H9 (cell line): ENCODE measurements at regions not wholly inside any gene's neighbourhood (a gene's known extent, or its start where the extent isn't known, plus 50 kb on each side); places are given as distances from the start of the nearest gene placed in this dataset.

ENCODE experiments used
- DNase-seq: peaks from one replicate; pipeline ENCODE4 v3.0.0-alpha.2; 2017
- H2AFZ ChIP-seq: one replicate; pipeline ENCODE4 v1.6.1; 2013; ENCODE audit warnings: mild to moderate bottlenecking, low read length, control low read depth, moderate library complexity
- H2AK5ac ChIP-seq: 2 replicates; pipeline ENCODE4 v1.6.1; 2013; ENCODE audit warnings: low read length, control low read depth, mixed read lengths; ENCODE audit not compliant: insufficient read length
- H2BK120ac ChIP-seq: one replicate; pipeline ENCODE4 v1.6.1; 2013; ENCODE audit warnings: low read depth, mild to moderate bottlenecking, low read length, control low read depth, inconsistent platforms; ENCODE audit not compliant: poor library complexity, severe bottlenecking
- H2BK12ac ChIP-seq: 2 replicates; pipeline ENCODE4 v1.6.1; 2013; ENCODE audit warnings: low read length, control low read depth, mixed read lengths, low read depth; ENCODE audit not compliant: insufficient read length
- H2BK15ac ChIP-seq: 2 replicates; pipeline ENCODE4 v1.6.1; 2013; ENCODE audit warnings: low read depth, low read length, control low read depth
- H2BK20ac ChIP-seq: one replicate; pipeline ENCODE4 v1.6.1; 2013; ENCODE audit warnings: low read depth, mild to moderate bottlenecking, low read length, control low read depth, inconsistent platforms; ENCODE audit not compliant: poor library complexity, severe bottlenecking
- H2BK5ac ChIP-seq: 2 replicates; pipeline ENCODE4 v1.6.1; 2013; ENCODE audit warnings: low read length, control low read depth, mixed read lengths; ENCODE audit not compliant: insufficient read length
- H3K14ac ChIP-seq: 2 replicates; pipeline ENCODE4 v1.6.1; 2013; ENCODE audit warnings: low read length, control low read depth; ENCODE audit not compliant: insufficient read depth
- H3K18ac ChIP-seq: 2 replicates; pipeline ENCODE4 v1.6.1; 2013; ENCODE audit warnings: low read depth, mild to moderate bottlenecking, mixed read lengths, low read length, control low read depth; ENCODE audit not compliant: insufficient read length
- H3K23ac ChIP-seq: 2 replicates; pipeline ENCODE4 v1.6.1; 2013; ENCODE audit warnings: low read length, control low read depth, mixed read lengths, low read depth; ENCODE audit not compliant: insufficient read length
- H3K23me2 ChIP-seq: 2 replicates; pipeline ENCODE4 v1.6.1; 2013; ENCODE audit warnings: low read depth, mild to moderate bottlenecking, mixed read lengths, low read length, control low read depth; ENCODE audit not compliant: insufficient read length, poor library complexity, severe bottlenecking
- H3K27ac ChIP-seq: 2 replicates; pipeline ENCODE4 v1.5.1; 2013; ENCODE audit warnings: low read length, control low read depth, mixed read lengths, low read depth; ENCODE audit not compliant: insufficient read length
- H3K27me3 ChIP-seq: 2 replicates; pipeline ENCODE4 v1.6.1; 2013; ENCODE audit warnings: low read length, control low read depth, inconsistent platforms; ENCODE audit not compliant: insufficient read depth
- H3K4ac ChIP-seq: 2 replicates; pipeline ENCODE4 v1.6.1; 2013; ENCODE audit warnings: low read depth, mild to moderate bottlenecking, control low read depth, inconsistent platforms, low read length, moderate library complexity
- H3K4me1 ChIP-seq: 2 replicates; pipeline ENCODE4 v1.6.1; 2013; ENCODE audit warnings: low read length, control low read depth, inconsistent platforms; ENCODE audit not compliant: insufficient read depth
- H3K4me2 ChIP-seq: 2 replicates; pipeline ENCODE4 v1.6.1; 2013; ENCODE audit warnings: low read length, control low read depth, mixed read lengths; ENCODE audit not compliant: insufficient read length, insufficient read depth
- H3K56ac ChIP-seq: 2 replicates; pipeline ENCODE4 v1.6.1; 2013; ENCODE audit warnings: low read depth, mild to moderate bottlenecking, mixed read lengths, low read length, control low read depth; ENCODE audit not compliant: insufficient read length
- H3K79me1 ChIP-seq: 2 replicates; pipeline ENCODE4 v1.6.1; 2013; ENCODE audit warnings: low read depth, mild to moderate bottlenecking, moderate library complexity, low read length, control low read depth, inconsistent platforms; ENCODE audit not compliant: insufficient read depth, poor library complexity, severe bottlenecking
- H3K79me2 ChIP-seq: 2 replicates; pipeline ENCODE4 v1.6.1; 2013; ENCODE audit warnings: low read length, control low read depth, inconsistent platforms; ENCODE audit not compliant: insufficient read depth
- H3K9ac ChIP-seq: 2 replicates; pipeline ENCODE4 v1.6.1; 2013; ENCODE audit warnings: low read length, control low read depth, mixed read lengths; ENCODE audit not compliant: insufficient read length; ENCODE audit errors: extremely low read depth
- H3K9me3 ChIP-seq: one replicate; pipeline ENCODE4 v1.6.1; 2013; ENCODE audit warnings: low read depth, low read length, inconsistent platforms; ENCODE audit not compliant: control insufficient read depth
- H3T11ph ChIP-seq: one replicate; pipeline ENCODE4 v1.6.1; 2013; ENCODE audit warnings: mild to moderate bottlenecking, low read length, control low read depth, inconsistent platforms
- H4K20me1 ChIP-seq: one replicate; pipeline ENCODE4 v1.6.1; 2013; ENCODE audit not compliant: control insufficient read depth, insufficient read length, insufficient read depth
- H4K5ac ChIP-seq: 2 replicates; pipeline ENCODE4 v1.6.1; 2013; ENCODE audit warnings: low read depth, mild to moderate bottlenecking, mixed read lengths, low read length, control low read depth; ENCODE audit not compliant: insufficient read length
- H4K8ac ChIP-seq: replicated peaks from 2 replicates; pipeline ENCODE4 v1.6.1; 2013; ENCODE audit warnings: low read length, control low read depth, mixed read lengths, low read depth; ENCODE audit not compliant: insufficient read length
- H4K91ac ChIP-seq: 2 replicates; pipeline ENCODE4 v1.6.1; 2013; ENCODE audit warnings: low read depth, mild to moderate bottlenecking, moderate library complexity, mixed read lengths, low read length, control low read depth; ENCODE audit not compliant: insufficient read length
- H3K27ac Mint-ChIP-seq, 3 experiments: 2 replicates in 2 of 3; 3 replicates in 1 of 3; pipeline ENCODE4 v1.8.0; 2020 to 2021; ENCODE audit warnings: mixed read lengths in 3 of 3, mild to moderate bottlenecking in 1 of 3, moderate library complexity in 1 of 3
- H3K27me3 Mint-ChIP-seq: 2 replicates; pipeline ENCODE4 v1.8.0; 2021; ENCODE audit warnings: low read depth, mild to moderate bottlenecking, moderate library complexity, mixed read lengths
- H3K36me3 Mint-ChIP-seq, 3 experiments: 2 replicates in 2 of 3; 3 replicates in 1 of 3; pipeline ENCODE4 v1.8.0; 2020 to 2021; ENCODE audit warnings: low read depth in 3 of 3, mixed read lengths in 3 of 3; ENCODE audit not compliant: insufficient read depth in 1 of 3
- H3K4me1 Mint-ChIP-seq, 2 experiments: 2 replicates each; pipeline ENCODE4 v1.8.0; 2020; ENCODE audit warnings: mixed read lengths in 2 of 2
- H3K4me3 Mint-ChIP-seq, 2 experiments: 2 replicates in 1 of 2; 3 replicates in 1 of 2; pipeline ENCODE4 v1.8.0; 2020 to 2021; ENCODE audit warnings: mild to moderate bottlenecking in 2 of 2, mixed read lengths in 2 of 2, moderate library complexity in 1 of 2
- H3K9me3 Mint-ChIP-seq, 2 experiments: 2 replicates in 1 of 2; 3 replicates in 1 of 2; pipeline ENCODE4 v1.8.0; 2020; ENCODE audit warnings: mild to moderate bottlenecking in 2 of 2, mixed read lengths in 2 of 2, moderate library complexity in 1 of 2
- CTCF ChIP-seq: fragments of 200-600 bp; sonication (generic); conservative IDR thresholded peaks from 3 replicates; pipeline ENCODE4 v1.8.0; 2021; ENCODE audit warnings: antibody characterized with exemption, mild to moderate bottlenecking
- whole genome bisulfite sequencing: extraction: QIAGEN DNeasy Blood & Tissue Kit; methylation state at CpG from one replicate; pipeline ENCODE4 v1.1.7; 2013; ENCODE audit warnings: missing lambda C conversion rate, low lambda C conversion rate, mixed read lengths; ENCODE audit not compliant: insufficient read length; ENCODE audit errors: extremely low coverage; 5-methylcytosine and 5-hydroxymethylcytosine counted together

- Histone ChIP-seq H4K8ac (no peak overlapping the region), H3K9me3 (no peaks in the 10 kb centered on the region), H3K23ac (no peak overlapping the region), H2BK20ac (no peak overlapping the region), H3K27me3 (no peaks in the 10 kb centered on the region), H2BK12ac (no peak overlapping the region), H2AK5ac (no peak overlapping the region), H3T11ph (no peak overlapping the region), H3K4me2 (no peak overlapping the region), H3K23me2 (no peaks in the 10 kb centered on the region), H3K18ac (no peak overlapping the region), H3K79me2 (no peaks in the 10 kb centered on the region), H4K20me1 (no peaks in the 10 kb centered on the region), H3K79me1 (no peaks in the 10 kb centered on the region), H4K5ac (no peak overlapping the region), H2BK15ac (no peak overlapping the region), H3K56ac (no peak overlapping the region), H3K4ac (no peak overlapping the region), H2BK120ac (no peak overlapping the region), H3K27ac (no peak overlapping the region), H3K4me1 (no peaks in the 10 kb centered on the region; the same call in 1 of the 2 replicates), H3K9ac (no peak overlapping the region), H2AFZ (no peak overlapping the region), H4K91ac (no peak overlapping the region), H3K14ac (no peak overlapping the region), H2BK5ac (no peak overlapping the region)
- no peaks in the 10 kb centered on the region for H3K27me3 Mint-ChIP-seq
- no peaks in the 10 kb centered on the region for H3K9me3 Mint-ChIP-seq
- WGBS: no CpG with 5 or more reads among the region's 1 CpG
- TF ChIP-seq CTCF: no peak
- H3K36me3 Mint-ChIP-seq: no peaks in the 10 kb centered on the region
- H3K4me1 Mint-ChIP-seq: peaks cover 10 to 11% of the 10 kb centered on the region in 2 experiments
- DNase-seq: no peak
- no peak overlapping the region for H3K4me3 Mint-ChIP-seq
- no peak overlapping the region for H3K27ac Mint-ChIP-seq
Measured at GRCh38 chr5:35488055-35488454, 129.6 kb upstream of the SPEF2 start.
